Putamen (tissue), 1 donor: ENCODE measurements at regions not wholly inside any gene's neighbourhood (a gene's known extent, or its start where the extent isn't known, plus 50 kb on each side); places are given as distances from the start of the nearest gene placed in this dataset.

Source experiments
- DNase-seq: peaks from one replicate; pipeline ENCODE4 v3.0.0-alpha.2; 2016; ENCODE audit warnings: low spot score

GRCh38 chr1:30286988-30287839, 436.2 kb downstream of the MATN1 start:
- DNase-seq: no peak

- DNase-seq: no peak
Observed at GRCh38 chr1:30286241-30286987, 437.0 kb downstream of the MATN1 start.

GRCh38 chr1:30285501-30285932, 437.9 kb downstream of the MATN1 start:
- no peak for DNase-seq

- no peak for DNase-seq
Observed at GRCh38 chr1:30284728-30285475, 438.5 kb downstream of the MATN1 start.

GRCh38 chr1:30284226-30284625, 439.2 kb downstream of the MATN1 start:
- no peak for DNase-seq

- DNase-seq: no peak
Observed at GRCh38 chr1:30283199-30283962, 440.0 kb downstream of the MATN1 start.

GRCh38 chr1:30280572-30280971, 442.8 kb downstream of the MATN1 start:
- no peak for DNase-seq

GRCh38 chr1:30277911-30278310, 445.5 kb downstream of the MATN1 start:
- DNase-seq: no peak

GRCh38 chr1:30277415-30277814, 446.0 kb downstream of the MATN1 start:
- DNase-seq: no peak

- no peak for DNase-seq
Observed at GRCh38 chr1:30275926-30276764, 447.2 kb downstream of the MATN1 start.

- DNase-seq: no peak
Observed at GRCh38 chr1:30274976-30275621, 448.3 kb downstream of the MATN1 start.

GRCh38 chr1:30274173-30274970, 449.0 kb downstream of the MATN1 start:
- DNase-seq: no peak

GRCh38 chr1:30273456-30273855, 449.9 kb downstream of the MATN1 start:
- no peak for DNase-seq

- DNase-seq: no peak
Observed at GRCh38 chr1:30273021-30273325, 450.4 kb downstream of the MATN1 start.

GRCh38 chr1:30272277-30273020, 450.9 kb downstream of the MATN1 start:
- DNase-seq: no peak

- DNase-seq: no peak
Observed at GRCh38 chr1:30271401-30272276, 451.7 kb downstream of the MATN1 start.

GRCh38 chr1:30270461-30270860, 452.9 kb downstream of the MATN1 start:
- DNase-seq: peak; percentile 7
